ENCODE measurements at regions not wholly inside any gene's neighbourhood (a gene's known extent, or its start where the extent isn't known, plus 50 kb on each side); places are given as distances from the start of the nearest gene placed in this dataset.
"Not testable (repeated sequence)": the region's sequence is repeated elsewhere in the genome, so short reads cannot be mapped to it uniquely, and the experiment has no call there.

GRCh38 chr7:51918581-51918980 is 602.0 kb upstream of the COBL start:
- Histone ChIP-seq H3K27me3 (ENCODE audit: control insufficient read depth in 5 of 5, insufficient read depth in 4 of 5, low read length in 5 of 5) (no peaks in the 10 kb centered on the region), H3K4me1 (ENCODE audit: control insufficient read depth in 5 of 5, insufficient read depth in 5 of 5, low read length in 5 of 5) (no peaks in the 10 kb centered on the region), H3K9ac (ENCODE audit: low read length in 5 of 5) (no peak overlapping the region), H3K4me3 (ENCODE audit: low read depth in 1 of 5, low read length in 5 of 5) (no peak overlapping the region), H3K36me3 (ENCODE audit: control insufficient read depth in 5 of 5, insufficient read depth in 5 of 5, low read length in 5 of 5) (no peaks in the 10 kb centered on the region), H3K27ac (ENCODE audit: low read depth, low read length) (no peak overlapping the region), H3K9me3 (ENCODE audit: control insufficient read depth in 5 of 5, low read length in 5 of 5) (peaks cover 0 to 10% (median 0%) of the 10 kb centered on the region in 5 donors)

DNA sequence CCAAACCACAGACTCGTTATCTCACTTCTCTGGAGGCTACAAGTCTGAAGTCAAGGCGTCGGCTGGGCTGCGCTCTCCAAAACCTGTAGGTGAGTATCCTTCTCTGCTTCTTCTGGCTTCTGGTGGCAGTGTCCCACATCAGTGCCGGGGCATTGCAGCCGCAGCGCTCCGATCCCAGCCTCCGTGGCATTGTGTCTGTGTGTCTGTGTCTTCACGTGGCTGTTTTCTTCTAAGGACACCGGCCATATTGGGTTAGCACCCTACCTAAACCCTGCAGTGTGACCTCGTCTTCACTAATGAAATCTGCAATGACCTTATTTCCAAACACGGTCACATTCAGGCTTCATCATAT is 584.9 kb upstream of the COBL start:
- H3K36me3 ChIP-seq (ENCODE audit: control insufficient read depth in 5 of 5, insufficient read depth in 5 of 5, low read length in 5 of 5), result no peaks in the 10 kb centered on the region

GRCh38 chr7:51900755-51901488 is 584.3 kb upstream of the COBL start:
- H3K27me3 ChIP-seq (ENCODE audit: control insufficient read depth in 5 of 5, insufficient read depth in 4 of 5, low read length in 5 of 5), result not testable (repeated sequence)

More for the DNA sequence above, 584.9 kb upstream of the COBL start:
- Histone ChIP-seq H3K9ac (ENCODE audit: low read length in 5 of 5) (no peak overlapping the region), H3K4me3 (ENCODE audit: low read depth in 1 of 5, low read length in 5 of 5) (no peak overlapping the region), H3K27me3 (ENCODE audit: control insufficient read depth in 5 of 5, insufficient read depth in 4 of 5, low read length in 5 of 5) (no peaks in the 10 kb centered on the region), H3K9me3 (ENCODE audit: control insufficient read depth in 5 of 5, low read length in 5 of 5) (peaks cover 0 to 5% (median 0%) of the 10 kb centered on the region in 5 donors), H3K4me1 (ENCODE audit: control insufficient read depth in 5 of 5, insufficient read depth in 5 of 5, low read length in 5 of 5) (no peaks in the 10 kb centered on the region), H3K27ac (ENCODE audit: low read depth, low read length) (no peak overlapping the region)

DNA sequence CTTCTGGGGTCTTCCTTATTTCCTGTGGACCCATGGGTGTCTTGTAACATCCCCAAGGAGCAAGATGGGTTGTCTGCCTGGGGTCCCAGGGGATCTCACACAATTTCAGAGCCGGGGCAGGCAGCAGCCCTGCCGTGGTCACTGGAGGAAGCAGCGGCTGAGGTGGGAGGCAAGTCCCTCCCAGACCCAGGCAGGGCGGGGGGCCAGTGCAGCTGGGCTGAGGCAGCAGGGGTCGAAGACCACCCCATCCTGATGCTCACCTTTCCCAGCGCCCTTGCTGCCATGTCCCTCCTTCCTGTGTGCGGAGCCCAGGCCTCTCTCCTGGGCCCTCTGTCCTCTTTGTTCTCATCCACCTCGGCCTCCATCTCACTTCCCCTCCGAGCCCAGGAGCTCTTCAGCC is 583.0 kb upstream of the COBL start:
- peaks cover 0 to 5% (median 0%) of the 10 kb centered on the region in 5 donors for H3K9me3 ChIP-seq (ENCODE audit: control insufficient read depth in 5 of 5, low read length in 5 of 5)
- no peaks in the 10 kb centered on the region for H3K27me3 ChIP-seq (ENCODE audit: control insufficient read depth in 5 of 5, insufficient read depth in 4 of 5, low read length in 5 of 5)
- H3K9ac ChIP-seq (ENCODE audit: low read length in 5 of 5), result no peak overlapping the region
- no peak overlapping the region for H3K4me3 ChIP-seq (ENCODE audit: low read depth in 1 of 5, low read length in 5 of 5)
- H3K4me1 ChIP-seq (ENCODE audit: control insufficient read depth in 5 of 5, insufficient read depth in 5 of 5, low read length in 5 of 5), result no peaks in the 10 kb centered on the region
- H3K27ac ChIP-seq (ENCODE audit: low read depth, low read length), result no peak overlapping the region
- no peaks in the 10 kb centered on the region for H3K36me3 ChIP-seq (ENCODE audit: control insufficient read depth in 5 of 5, insufficient read depth in 5 of 5, low read length in 5 of 5)

More at GRCh38 chr7:51900755-51901488, 584.3 kb upstream of the COBL start:
- H3K9ac ChIP-seq (ENCODE audit: low read length in 5 of 5); H3K36me3 ChIP-seq (ENCODE audit: control insufficient read depth in 5 of 5, insufficient read depth in 5 of 5, low read length in 5 of 5); H3K9me3 ChIP-seq (ENCODE audit: control insufficient read depth in 5 of 5, low read length in 5 of 5); H3K4me1 ChIP-seq (ENCODE audit: control insufficient read depth in 5 of 5, insufficient read depth in 5 of 5, low read length in 5 of 5); H3K27ac ChIP-seq (ENCODE audit: low read depth, low read length); H3K4me3 ChIP-seq (ENCODE audit: low read depth in 1 of 5, low read length in 5 of 5): not testable (repeated sequence)

DNA sequence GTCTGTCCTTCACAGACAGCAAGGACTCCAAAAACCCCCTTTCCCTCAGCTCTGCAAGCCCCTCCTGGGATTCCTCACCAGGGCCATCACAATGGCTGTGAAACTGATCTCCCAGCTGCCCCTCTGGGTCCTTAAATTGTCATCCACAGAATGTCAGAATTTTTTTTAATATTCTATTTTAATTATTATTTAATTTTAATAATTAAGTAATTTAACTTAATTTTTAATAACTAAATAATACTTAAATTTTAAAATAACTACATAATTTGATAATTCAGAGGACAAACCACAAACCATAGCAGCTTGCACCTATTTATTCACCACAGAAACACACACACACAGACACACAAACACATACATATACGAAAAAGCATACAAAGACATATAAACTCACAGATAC is 565.8 kb upstream of the COBL start:
- no peaks in the 10 kb centered on the region for H3K9me3 ChIP-seq (ENCODE audit: control insufficient read depth in 5 of 5, low read length in 5 of 5)

DNA sequence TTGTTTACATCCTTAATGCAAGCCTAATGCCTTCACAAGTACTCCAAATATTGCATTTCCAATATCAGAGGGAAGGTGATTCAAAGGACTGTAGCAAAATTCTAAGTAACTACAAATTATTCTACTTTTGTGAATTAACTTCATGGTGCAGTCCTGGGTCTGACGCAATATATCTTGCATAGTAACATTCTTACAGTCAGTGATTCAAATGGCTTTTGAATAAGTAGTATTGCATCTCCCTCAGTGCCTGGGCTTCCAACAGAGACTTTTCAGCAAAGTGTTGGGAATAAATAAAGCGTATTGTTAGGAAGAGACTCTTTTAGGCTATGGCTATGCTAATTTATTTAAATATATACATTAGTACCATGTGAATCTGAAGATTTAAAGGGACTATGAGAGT is 564.7 kb upstream of the COBL start:
- Histone ChIP-seq H3K27me3 (ENCODE audit: control insufficient read depth in 5 of 5, insufficient read depth in 4 of 5, low read length in 5 of 5) (no peaks in the 10 kb centered on the region), H3K36me3 (ENCODE audit: control insufficient read depth in 5 of 5, insufficient read depth in 5 of 5, low read length in 5 of 5) (no peaks in the 10 kb centered on the region), H3K4me1 (ENCODE audit: control insufficient read depth in 5 of 5, insufficient read depth in 5 of 5, low read length in 5 of 5) (no peaks in the 10 kb centered on the region), H3K4me3 (ENCODE audit: low read depth in 1 of 5, low read length in 5 of 5) (no peak overlapping the region), H3K9ac (ENCODE audit: low read length in 5 of 5) (no peak overlapping the region), H3K27ac (ENCODE audit: low read depth, low read length) (no peak overlapping the region), H3K9me3 (ENCODE audit: control insufficient read depth in 5 of 5, low read length in 5 of 5) (no peaks in the 10 kb centered on the region)

More for the DNA sequence above, 565.8 kb upstream of the COBL start:
- Histone ChIP-seq H3K27ac (ENCODE audit: low read depth, low read length) (no peak overlapping the region), H3K27me3 (ENCODE audit: control insufficient read depth in 5 of 5, insufficient read depth in 4 of 5, low read length in 5 of 5) (no peaks in the 10 kb centered on the region), H3K36me3 (ENCODE audit: control insufficient read depth in 5 of 5, insufficient read depth in 5 of 5, low read length in 5 of 5) (no peaks in the 10 kb centered on the region), H3K4me3 (ENCODE audit: low read depth in 1 of 5, low read length in 5 of 5) (no peak overlapping the region), H3K4me1 (ENCODE audit: control insufficient read depth in 5 of 5, insufficient read depth in 5 of 5, low read length in 5 of 5) (no peaks in the 10 kb centered on the region), H3K9ac (ENCODE audit: low read length in 5 of 5) (no peak overlapping the region)

DNA sequence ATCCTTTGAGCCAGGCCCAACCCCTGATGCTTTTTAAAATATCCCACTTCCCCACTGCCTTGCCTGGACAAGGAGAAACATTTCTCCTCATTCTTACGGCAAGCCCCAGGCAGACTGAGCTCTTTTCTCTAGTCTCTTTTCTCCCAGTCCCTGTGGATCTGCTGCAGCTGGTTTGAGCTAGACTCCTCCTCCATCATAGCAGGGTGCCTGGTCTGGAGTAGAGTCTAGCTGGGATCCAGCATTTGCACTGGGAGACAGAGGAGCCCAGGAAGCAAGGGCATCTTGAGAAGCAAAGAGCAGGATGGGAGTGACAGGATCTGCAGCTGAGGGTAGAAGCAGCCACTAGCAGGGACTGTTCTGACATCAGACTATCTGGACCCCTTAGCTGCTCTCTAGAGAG is 562.3 kb upstream of the COBL start:
- H3K4me1 ChIP-seq (ENCODE audit: control insufficient read depth in 5 of 5, insufficient read depth in 5 of 5, low read length in 5 of 5), result no peaks in the 10 kb centered on the region
- H3K4me3 ChIP-seq (ENCODE audit: low read depth in 1 of 5, low read length in 5 of 5), result no peak overlapping the region
- H3K27ac ChIP-seq (ENCODE audit: low read depth, low read length), result no peak overlapping the region
- H3K36me3 ChIP-seq (ENCODE audit: control insufficient read depth in 5 of 5, insufficient read depth in 5 of 5, low read length in 5 of 5), result no peaks in the 10 kb centered on the region
- H3K27me3 ChIP-seq (ENCODE audit: control insufficient read depth in 5 of 5, insufficient read depth in 4 of 5, low read length in 5 of 5), result no peaks in the 10 kb centered on the region
- no peak overlapping the region for H3K9ac ChIP-seq (ENCODE audit: low read length in 5 of 5)
- H3K9me3 ChIP-seq (ENCODE audit: control insufficient read depth in 5 of 5, low read length in 5 of 5), result peaks cover 0 to 3% (median 0%) of the 10 kb centered on the region in 5 donors

DNA sequence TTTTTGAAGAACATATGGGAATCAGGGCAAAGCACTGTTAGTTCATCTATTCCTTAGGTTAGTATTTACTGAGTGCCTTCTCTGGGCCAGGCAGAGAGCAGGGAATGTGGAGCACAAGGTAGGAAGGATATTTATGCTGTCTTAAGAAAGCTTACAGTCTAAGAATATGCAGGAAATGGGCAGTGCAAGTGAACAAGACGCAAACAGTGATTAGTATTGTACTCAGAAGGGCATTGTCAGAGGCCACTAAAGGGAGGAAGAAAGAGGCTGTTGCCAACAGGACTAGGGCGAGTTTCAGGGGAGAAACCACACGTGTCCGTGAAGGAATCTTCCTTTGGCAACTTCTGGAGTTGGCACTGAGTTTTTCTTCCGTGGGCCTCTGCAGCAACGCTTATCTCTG is 552.8 kb upstream of the COBL start:
- Histone ChIP-seq H3K36me3 (ENCODE audit: control insufficient read depth in 5 of 5, insufficient read depth in 5 of 5, low read length in 5 of 5) (no peaks in the 10 kb centered on the region), H3K4me1 (ENCODE audit: control insufficient read depth in 5 of 5, insufficient read depth in 5 of 5, low read length in 5 of 5) (no peaks in the 10 kb centered on the region), H3K9me3 (ENCODE audit: control insufficient read depth in 5 of 5, low read length in 5 of 5) (peaks cover 0 to 3% (median 0%) of the 10 kb centered on the region in 5 donors), H3K27me3 (ENCODE audit: control insufficient read depth in 5 of 5, insufficient read depth in 4 of 5, low read length in 5 of 5) (no peaks in the 10 kb centered on the region), H3K4me3 (ENCODE audit: low read depth in 1 of 5, low read length in 5 of 5) (no peak overlapping the region), H3K27ac (ENCODE audit: low read depth, low read length) (no peak overlapping the region), H3K9ac (ENCODE audit: low read length in 5 of 5) (no peak overlapping the region)

DNA sequence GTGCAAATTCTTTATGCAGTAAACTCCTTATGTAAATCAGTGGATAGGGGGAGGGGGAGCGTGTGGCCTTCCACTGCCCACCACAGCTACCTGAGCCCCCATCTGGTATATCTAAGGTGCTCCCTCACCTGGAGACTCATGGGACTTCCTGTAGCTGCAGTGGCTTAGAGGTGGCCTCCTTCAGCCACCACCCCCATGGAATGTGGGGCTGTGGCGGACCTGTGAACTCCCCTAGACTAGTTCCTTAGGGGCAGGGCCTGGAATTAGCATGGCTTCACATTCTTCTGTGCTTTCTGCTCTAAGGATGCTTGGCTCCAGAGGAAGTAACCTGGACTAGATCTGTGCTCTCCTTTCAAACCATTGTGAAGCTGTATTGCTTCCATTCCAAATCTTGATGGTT is 550.5 kb upstream of the COBL start:
- no peaks in the 10 kb centered on the region for H3K4me1 ChIP-seq (ENCODE audit: control insufficient read depth in 5 of 5, insufficient read depth in 5 of 5, low read length in 5 of 5)
- no peak overlapping the region for H3K4me3 ChIP-seq (ENCODE audit: low read depth in 1 of 5, low read length in 5 of 5)

DNA sequence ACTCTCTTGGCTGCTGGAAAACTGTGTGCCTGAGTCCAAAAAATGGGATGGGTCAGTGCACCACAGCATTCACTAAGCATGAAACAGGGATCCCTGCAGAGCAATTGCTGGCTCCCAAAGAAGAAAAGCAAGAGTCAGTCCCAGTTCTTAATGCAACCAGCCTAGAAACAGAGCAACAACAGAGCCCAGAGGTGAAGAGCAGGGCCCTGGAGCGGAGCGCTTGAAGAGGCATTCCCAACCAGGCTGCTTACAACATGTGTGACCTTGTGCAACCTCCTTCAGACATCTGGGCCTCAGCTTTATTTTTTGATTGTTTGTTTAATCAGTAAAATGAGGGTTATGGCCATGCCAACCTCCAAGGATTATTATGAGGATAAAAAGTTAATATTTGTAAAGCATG is 543.7 kb upstream of the COBL start:
- Histone ChIP-seq H3K9ac (ENCODE audit: low read length in 5 of 5) (no peak overlapping the region), H3K4me1 (ENCODE audit: control insufficient read depth in 5 of 5, insufficient read depth in 5 of 5, low read length in 5 of 5) (peaks cover 0 to 13% (median 0%) of the 10 kb centered on the region in 5 donors), H3K27ac (ENCODE audit: low read depth, low read length) (no peak overlapping the region), H3K9me3 (ENCODE audit: control insufficient read depth in 5 of 5, low read length in 5 of 5) (peaks cover under 1 to 8% (median 6%) of the 10 kb centered on the region in 5 donors), H3K4me3 (ENCODE audit: low read depth in 1 of 5, low read length in 5 of 5) (no peak overlapping the region), H3K36me3 (ENCODE audit: control insufficient read depth in 5 of 5, insufficient read depth in 5 of 5, low read length in 5 of 5) (no peaks in the 10 kb centered on the region), H3K27me3 (ENCODE audit: control insufficient read depth in 5 of 5, insufficient read depth in 4 of 5, low read length in 5 of 5) (no peaks in the 10 kb centered on the region)

More for the DNA sequence above, 550.5 kb upstream of the COBL start:
- Histone ChIP-seq H3K9ac (ENCODE audit: low read length in 5 of 5) (no peak overlapping the region), H3K27me3 (ENCODE audit: control insufficient read depth in 5 of 5, insufficient read depth in 4 of 5, low read length in 5 of 5) (no peaks in the 10 kb centered on the region), H3K9me3 (ENCODE audit: control insufficient read depth in 5 of 5, low read length in 5 of 5) (no peaks in the 10 kb centered on the region), H3K36me3 (ENCODE audit: control insufficient read depth in 5 of 5, insufficient read depth in 5 of 5, low read length in 5 of 5) (no peaks in the 10 kb centered on the region), H3K27ac (ENCODE audit: low read depth, low read length) (no peak overlapping the region)

Measured in subcutaneous abdominal adipose tissue (tissue), 5 donors.